ENCODE measurements at regions not wholly inside any gene's neighbourhood (a gene's known extent, or its start where the extent isn't known, plus 50 kb on each side); places are given as distances from the start of the nearest gene placed in this dataset.
"Not testable (repeated sequence)": the region's sequence is repeated elsewhere in the genome, so short reads cannot be mapped to it uniquely, and the experiment has no call there.

DNA sequence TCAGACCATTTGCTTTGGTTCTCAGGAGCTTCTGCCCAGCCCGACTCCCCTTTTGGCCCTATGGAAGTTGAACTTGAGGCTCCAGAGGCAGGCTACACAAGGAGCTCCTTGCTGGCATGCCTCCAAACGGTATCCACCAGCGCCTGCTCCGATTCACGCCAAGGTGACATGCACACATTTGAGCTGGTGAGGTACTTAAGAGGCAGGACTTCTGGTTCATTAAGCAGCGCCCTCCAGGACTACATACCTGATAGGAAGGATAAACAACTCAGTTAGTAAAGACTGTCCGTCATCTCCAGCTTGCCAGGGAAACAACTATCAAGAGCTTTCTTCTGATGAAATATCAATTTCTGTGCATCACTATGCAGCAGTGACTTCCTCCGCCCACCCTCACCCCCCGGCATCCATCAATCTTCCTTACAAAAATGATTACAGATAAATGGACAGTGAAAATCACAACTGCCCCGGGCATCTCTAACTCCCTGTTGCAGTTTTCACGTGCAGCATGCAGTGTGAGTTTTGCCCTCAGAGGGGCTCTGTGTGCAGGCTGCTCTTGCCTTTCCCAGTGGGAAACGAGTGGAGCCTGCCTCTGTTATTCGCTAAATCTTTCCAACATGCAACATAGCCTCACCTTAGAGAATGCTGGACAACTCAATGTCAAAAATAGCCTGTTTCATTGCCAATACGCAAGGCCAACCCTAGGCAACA is 122.9 kb downstream of the ARRDC4 start:
- no peaks in the 10 kb centered on the region for H3K4me1 ChIP-seq (ENCODE audit: control insufficient read depth in 2 of 2, insufficient read depth in 2 of 2, low read length in 1 of 2)
- 69 to 82% methylated on average over 14 of the region's 14 CpGs for whole genome bisulfite sequencing, 2 donors
- no peak overlapping the region for H3K4me3 ChIP-seq (ENCODE audit: low read depth in 1 of 2, low read length in 2 of 2)
- no peaks in the 10 kb centered on the region for H3K9me3 ChIP-seq (ENCODE audit: control insufficient read depth in 2 of 2, insufficient read depth in 1 of 2, low read depth in 1 of 2, low read length in 1 of 2)
- H3K27ac ChIP-seq (ENCODE audit: low read depth in 2 of 2, low read length in 1 of 2) = no peak overlapping the region
- H3K36me3 ChIP-seq (ENCODE audit: control insufficient read depth in 2 of 2, insufficient read depth in 2 of 2, low read length in 1 of 2) = no peaks in the 10 kb centered on the region
- H3K27me3 ChIP-seq (ENCODE audit: control insufficient read depth in 1 of 2, insufficient read depth in 2 of 2, low read length in 2 of 2) = no peaks in the 10 kb centered on the region

GRCh38 chr15:98085003-98085639 is 124.6 kb downstream of the ARRDC4 start:
- H3K36me3 ChIP-seq (ENCODE audit: control insufficient read depth in 2 of 2, insufficient read depth in 2 of 2, low read length in 1 of 2) = no peaks in the 10 kb centered on the region
- no peak overlapping the region for H3K4me3 ChIP-seq (ENCODE audit: low read depth in 1 of 2, low read length in 2 of 2)
- H3K4me1 ChIP-seq (ENCODE audit: control insufficient read depth in 2 of 2, insufficient read depth in 2 of 2, low read length in 1 of 2) = no peaks in the 10 kb centered on the region
- H3K9me3 ChIP-seq (ENCODE audit: control insufficient read depth in 2 of 2, insufficient read depth in 1 of 2, low read depth in 1 of 2, low read length in 1 of 2) = no peaks in the 10 kb centered on the region
- H3K27ac ChIP-seq (ENCODE audit: low read depth in 2 of 2, low read length in 1 of 2) = no peak overlapping the region
- H3K27me3 ChIP-seq (ENCODE audit: control insufficient read depth in 1 of 2, insufficient read depth in 2 of 2, low read length in 2 of 2) = no peaks in the 10 kb centered on the region
- WGBS, 2 donors = 0% methylated on average over 2 of the region's 2 CpGs

GRCh38 chr15:98088307-98088945 is 127.9 kb downstream of the ARRDC4 start:
- 79 to 84% methylated on average over 24 to 26 of the region's 35 CpGs for WGBS, 2 donors
- not testable (repeated sequence) for H3K27ac ChIP-seq (ENCODE audit: low read depth in 2 of 2, low read length in 1 of 2); H3K4me1 ChIP-seq (ENCODE audit: control insufficient read depth in 2 of 2, insufficient read depth in 2 of 2, low read length in 1 of 2); H3K27me3 ChIP-seq (ENCODE audit: control insufficient read depth in 1 of 2, insufficient read depth in 2 of 2, low read length in 2 of 2); H3K9me3 ChIP-seq (ENCODE audit: control insufficient read depth in 2 of 2, insufficient read depth in 1 of 2, low read depth in 1 of 2, low read length in 1 of 2); H3K36me3 ChIP-seq (ENCODE audit: control insufficient read depth in 2 of 2, insufficient read depth in 2 of 2, low read length in 1 of 2); H3K4me3 ChIP-seq (ENCODE audit: low read depth in 1 of 2, low read length in 2 of 2)

- H3K4me1 ChIP-seq (ENCODE audit: control insufficient read depth in 2 of 2, insufficient read depth in 2 of 2, low read length in 1 of 2); H3K27me3 ChIP-seq (ENCODE audit: control insufficient read depth in 1 of 2, insufficient read depth in 2 of 2, low read length in 2 of 2); H3K36me3 ChIP-seq (ENCODE audit: control insufficient read depth in 2 of 2, insufficient read depth in 2 of 2, low read length in 1 of 2); H3K9me3 ChIP-seq (ENCODE audit: control insufficient read depth in 2 of 2, insufficient read depth in 1 of 2, low read depth in 1 of 2, low read length in 1 of 2); H3K27ac ChIP-seq (ENCODE audit: low read depth in 2 of 2, low read length in 1 of 2); H3K4me3 ChIP-seq (ENCODE audit: low read depth in 1 of 2, low read length in 2 of 2): not testable (repeated sequence)
- 91 to 94% methylated on average over 2 to 3 of the region's 9 CpGs for WGBS, 2 donors
Observed at GRCh38 chr15:98089352-98089751, 128.8 kb downstream of the ARRDC4 start.

GRCh38 chr15:98097986-98098385 is 137.5 kb downstream of the ARRDC4 start:
- WGBS, 2 donors = 73 to 76% methylated on average over 2 of the region's 2 CpGs
- not testable (repeated sequence) for H3K4me3 ChIP-seq (ENCODE audit: low read depth in 1 of 2, low read length in 2 of 2); H3K27me3 ChIP-seq (ENCODE audit: control insufficient read depth in 1 of 2, insufficient read depth in 2 of 2, low read length in 2 of 2); H3K27ac ChIP-seq (ENCODE audit: low read depth in 2 of 2, low read length in 1 of 2); H3K9me3 ChIP-seq (ENCODE audit: control insufficient read depth in 2 of 2, insufficient read depth in 1 of 2, low read depth in 1 of 2, low read length in 1 of 2); H3K4me1 ChIP-seq (ENCODE audit: control insufficient read depth in 2 of 2, insufficient read depth in 2 of 2, low read length in 1 of 2); H3K36me3 ChIP-seq (ENCODE audit: control insufficient read depth in 2 of 2, insufficient read depth in 2 of 2, low read length in 1 of 2)

GRCh38 chr15:98100606-98101005 is 140.1 kb downstream of the ARRDC4 start:
- H3K4me1 ChIP-seq (ENCODE audit: control insufficient read depth in 2 of 2, insufficient read depth in 2 of 2, low read length in 1 of 2); H3K27me3 ChIP-seq (ENCODE audit: control insufficient read depth in 1 of 2, insufficient read depth in 2 of 2, low read length in 2 of 2); H3K9me3 ChIP-seq (ENCODE audit: control insufficient read depth in 2 of 2, insufficient read depth in 1 of 2, low read depth in 1 of 2, low read length in 1 of 2); H3K27ac ChIP-seq (ENCODE audit: low read depth in 2 of 2, low read length in 1 of 2); H3K36me3 ChIP-seq (ENCODE audit: control insufficient read depth in 2 of 2, insufficient read depth in 2 of 2, low read length in 1 of 2); H3K4me3 ChIP-seq (ENCODE audit: low read depth in 1 of 2, low read length in 2 of 2): not testable (repeated sequence)
- WGBS, 2 donors = 61 to 67% methylated on average over 6 of the region's 6 CpGs

DNA sequence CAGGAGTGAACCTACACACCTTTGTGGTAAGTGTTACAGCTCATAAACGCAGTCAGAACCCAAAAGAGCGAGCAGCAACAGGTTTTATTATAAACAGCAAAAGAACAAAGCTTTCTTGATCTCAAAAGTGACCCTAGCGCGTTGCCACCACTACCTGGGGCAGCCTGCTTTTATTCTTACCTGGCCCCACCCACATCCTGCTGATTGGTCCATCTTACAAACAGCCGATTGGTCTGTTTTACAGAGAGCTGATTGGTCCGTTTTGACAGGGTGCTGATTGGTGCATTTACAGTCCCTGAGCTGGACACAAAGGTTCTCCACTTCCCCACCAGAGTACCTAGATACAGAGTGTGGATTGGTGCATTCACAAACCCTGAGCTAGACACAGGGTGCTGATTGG is 143.1 kb downstream of the ARRDC4 start:
- no peaks in the 10 kb centered on the region for H3K4me1 ChIP-seq (ENCODE audit: control insufficient read depth in 2 of 2, insufficient read depth in 2 of 2, low read length in 1 of 2)
- no peaks in the 10 kb centered on the region for H3K36me3 ChIP-seq (ENCODE audit: control insufficient read depth in 2 of 2, insufficient read depth in 2 of 2, low read length in 1 of 2)
- H3K27me3 ChIP-seq (ENCODE audit: control insufficient read depth in 1 of 2, insufficient read depth in 2 of 2, low read length in 2 of 2) = peaks cover 0 to 3% of the 10 kb centered on the region in 2 donors
- 80 to 87% methylated on average over 6 of the region's 6 CpGs for WGBS, 2 donors
- H3K4me3 ChIP-seq (ENCODE audit: low read depth in 1 of 2, low read length in 2 of 2) = no peak overlapping the region
- H3K27ac ChIP-seq (ENCODE audit: low read depth in 2 of 2, low read length in 1 of 2) = no peak overlapping the region
- no peaks in the 10 kb centered on the region for H3K9me3 ChIP-seq (ENCODE audit: control insufficient read depth in 2 of 2, insufficient read depth in 1 of 2, low read depth in 1 of 2, low read length in 1 of 2)

DNA sequence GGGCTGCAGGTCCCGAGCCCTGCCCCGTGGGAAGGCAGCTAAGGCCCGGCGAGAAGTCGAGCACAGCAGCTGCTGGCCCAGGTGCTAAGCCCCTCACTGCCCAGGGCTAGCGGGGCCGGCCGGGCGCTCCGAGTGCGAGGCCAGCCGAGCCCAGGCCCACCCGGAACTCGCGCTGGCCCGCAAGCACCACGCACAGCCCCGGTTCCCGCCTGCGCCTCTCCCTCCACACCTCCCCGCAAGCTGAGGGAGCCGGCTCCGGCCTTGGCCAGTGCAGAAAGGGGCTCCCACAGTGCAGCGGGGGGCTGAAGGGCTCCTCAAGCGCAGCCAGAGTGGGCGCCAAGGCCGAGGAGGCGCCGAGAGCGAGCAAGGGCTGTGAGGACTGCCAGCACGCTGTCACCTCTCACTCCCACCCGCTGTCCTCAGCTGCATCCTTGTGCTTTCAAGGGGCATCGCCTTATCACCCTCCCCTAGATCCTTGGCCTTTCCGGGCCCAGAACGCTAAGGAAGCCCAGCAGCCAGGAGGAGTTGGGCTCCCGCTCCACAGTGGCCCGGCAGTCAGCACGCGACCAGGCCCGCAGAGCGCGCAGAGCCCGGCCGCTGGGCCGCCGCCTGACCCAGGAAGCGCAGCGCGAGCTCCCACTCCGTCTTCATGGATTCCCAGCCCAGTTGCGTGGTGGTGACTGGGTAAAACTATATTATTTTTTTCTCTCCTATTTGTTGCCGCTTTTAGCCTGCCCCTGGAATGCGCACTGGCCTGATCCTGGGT is 144.1 kb downstream of the ARRDC4 start:
- 89 to 93% methylated on average over 44 to 53 of the region's 53 CpGs for WGBS, 2 donors
- not testable (repeated sequence) for H3K4me3 ChIP-seq (ENCODE audit: low read depth in 1 of 2, low read length in 2 of 2)

GRCh38 chr15:98106615-98107194 is 146.2 kb downstream of the ARRDC4 start:
- not testable (repeated sequence) for H3K36me3 ChIP-seq (ENCODE audit: control insufficient read depth in 2 of 2, insufficient read depth in 2 of 2, low read length in 1 of 2); H3K4me3 ChIP-seq (ENCODE audit: low read depth in 1 of 2, low read length in 2 of 2); H3K9me3 ChIP-seq (ENCODE audit: control insufficient read depth in 2 of 2, insufficient read depth in 1 of 2, low read depth in 1 of 2, low read length in 1 of 2); H3K27me3 ChIP-seq (ENCODE audit: control insufficient read depth in 1 of 2, insufficient read depth in 2 of 2, low read length in 2 of 2); H3K27ac ChIP-seq (ENCODE audit: low read depth in 2 of 2, low read length in 1 of 2); H3K4me1 ChIP-seq (ENCODE audit: control insufficient read depth in 2 of 2, insufficient read depth in 2 of 2, low read length in 1 of 2)
- WGBS, 2 donors = 36 to 59% methylated on average over 10 of the region's 10 CpGs

More for the DNA sequence above, 144.1 kb downstream of the ARRDC4 start:
- not testable (repeated sequence) for H3K27ac ChIP-seq (ENCODE audit: low read depth in 2 of 2, low read length in 1 of 2); H3K9me3 ChIP-seq (ENCODE audit: control insufficient read depth in 2 of 2, insufficient read depth in 1 of 2, low read depth in 1 of 2, low read length in 1 of 2); H3K36me3 ChIP-seq (ENCODE audit: control insufficient read depth in 2 of 2, insufficient read depth in 2 of 2, low read length in 1 of 2); H3K27me3 ChIP-seq (ENCODE audit: control insufficient read depth in 1 of 2, insufficient read depth in 2 of 2, low read length in 2 of 2); H3K4me1 ChIP-seq (ENCODE audit: control insufficient read depth in 2 of 2, insufficient read depth in 2 of 2, low read length in 1 of 2)
